ENCODE measurements at regions not wholly inside any gene's neighbourhood (a gene's known extent, or its start where the extent isn't known, plus 50 kb on each side); places are given as distances from the start of the nearest gene placed in this dataset.

DNA sequence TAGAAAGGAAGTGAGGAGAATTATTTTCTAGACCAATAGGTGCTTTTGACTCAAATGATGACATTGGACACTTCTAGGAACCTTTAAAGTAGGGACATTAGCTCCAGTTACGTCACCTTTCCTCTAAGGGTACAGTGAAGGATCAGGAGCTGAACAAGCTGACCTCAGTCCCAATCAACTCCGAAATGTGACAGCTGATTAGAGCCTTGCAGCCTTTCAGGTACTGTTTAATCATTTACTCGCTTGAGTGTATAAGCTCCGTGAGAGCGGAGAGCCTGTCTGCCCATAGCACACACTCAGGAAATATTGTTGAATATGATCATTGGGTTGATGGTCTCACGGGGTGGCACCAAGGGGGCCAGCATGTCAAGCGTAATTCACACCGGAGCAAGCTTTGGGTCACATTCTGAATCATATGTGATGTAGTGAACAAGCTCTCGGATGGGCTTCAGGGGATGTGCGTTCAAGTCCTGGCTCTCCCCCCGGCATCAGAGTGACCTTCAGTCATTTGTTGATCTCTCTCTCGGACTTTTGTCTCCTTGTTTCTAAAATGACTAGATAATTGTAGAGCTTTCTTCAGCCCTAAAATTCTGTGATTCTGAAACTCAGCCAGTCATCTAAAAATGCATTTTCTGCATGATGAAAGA, 141.9 kb downstream of the ZIC5 start:
- H3K4me3 ChIP-seq (ENCODE audit: control insufficient read depth, low read depth, low read length): no peak overlapping the region
- TF ChIP-seq CTCF (IDR thresholded peaks at IDR 0.05; ENCODE audit: control insufficient read depth, insufficient read depth, low read depth, low read length, missing control alignments): no peak
- no peak for DNase-seq (ENCODE audit: low read depth)

- DNase-seq (ENCODE audit: low read depth): no peak
- H3K4me3 ChIP-seq (ENCODE audit: control insufficient read depth, low read depth, low read length): no peak overlapping the region
- no peak for TF ChIP-seq CTCF (IDR thresholded peaks at IDR 0.05; ENCODE audit: control insufficient read depth, insufficient read depth, low read depth, low read length, missing control alignments)
Observed at GRCh38 chr13:99829161-99829560, 142.4 kb downstream of the ZIC5 start.

GRCh38 chr13:99828735-99829134, 142.8 kb downstream of the ZIC5 start:
- no peak for DNase-seq (ENCODE audit: low read depth)
- no peak for TF ChIP-seq CTCF (IDR thresholded peaks at IDR 0.05; ENCODE audit: control insufficient read depth, insufficient read depth, low read depth, low read length, missing control alignments)
- no peak overlapping the region for H3K4me3 ChIP-seq (ENCODE audit: control insufficient read depth, low read depth, low read length)

DNA sequence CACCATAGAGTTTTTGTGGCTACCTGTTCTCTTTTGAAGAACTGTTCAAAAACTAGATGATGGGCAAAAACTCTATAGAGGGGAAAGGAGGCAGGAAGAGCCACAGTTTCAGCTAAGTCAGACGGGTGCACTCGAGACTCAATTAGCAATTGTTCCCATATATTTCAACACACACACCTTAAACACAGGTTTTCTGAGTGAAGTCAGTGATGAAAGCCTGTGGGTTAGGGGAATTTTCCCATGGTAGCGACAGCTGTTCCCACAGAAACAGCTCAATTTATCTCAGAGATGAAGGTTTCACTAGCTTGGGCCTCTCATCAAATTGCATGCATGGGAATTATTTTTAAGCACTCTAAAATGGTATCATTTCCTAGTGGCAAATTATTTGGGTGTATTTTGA, 143.4 kb downstream of the ZIC5 start:
- no peak for DNase-seq (ENCODE audit: low read depth)
- H3K4me3 ChIP-seq (ENCODE audit: control insufficient read depth, low read depth, low read length): no peak overlapping the region
- TF ChIP-seq CTCF (IDR thresholded peaks at IDR 0.05; ENCODE audit: control insufficient read depth, insufficient read depth, low read depth, low read length, missing control alignments): no peak

DNA sequence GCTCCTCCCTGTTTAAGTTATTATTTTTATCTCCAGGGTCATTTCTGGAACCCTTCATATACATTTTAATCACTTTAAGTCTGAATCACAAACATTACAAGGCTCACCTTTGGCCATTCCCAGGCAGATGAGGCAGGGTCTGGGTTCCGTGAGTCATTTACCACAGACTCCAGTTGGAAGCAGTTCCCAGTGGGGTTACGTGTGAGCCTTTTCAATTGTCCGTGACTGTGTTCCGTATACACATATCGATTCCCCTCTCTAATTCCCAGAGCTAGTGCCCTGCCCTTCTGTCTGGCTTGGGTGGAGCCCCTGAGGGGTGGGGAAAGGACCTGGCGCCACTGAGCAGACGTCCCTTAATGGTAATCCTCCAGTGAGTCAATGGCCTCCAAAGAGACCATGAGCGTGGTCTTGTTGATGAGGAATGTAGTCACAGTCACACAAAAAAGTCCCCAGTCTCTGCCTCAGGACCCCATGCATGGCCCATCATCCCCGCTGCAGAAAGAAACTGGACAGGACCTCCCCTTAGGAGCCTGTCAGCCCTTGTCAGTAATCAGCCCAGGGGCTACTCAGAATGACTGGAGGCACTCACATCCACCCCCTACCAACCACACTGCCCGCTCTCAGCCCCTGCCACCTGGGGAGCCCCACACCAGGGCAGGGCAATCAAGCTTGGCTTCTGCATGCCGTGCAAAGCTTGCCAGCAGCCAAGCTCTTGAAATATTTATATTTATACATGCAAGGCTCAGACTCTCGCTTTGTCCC, 144.4 kb downstream of the ZIC5 start:
- no peak for DNase-seq (ENCODE audit: low read depth)
- no peak for TF ChIP-seq CTCF (IDR thresholded peaks at IDR 0.05; ENCODE audit: control insufficient read depth, insufficient read depth, low read depth, low read length, missing control alignments)
- no peak overlapping the region for H3K4me3 ChIP-seq (ENCODE audit: control insufficient read depth, low read depth, low read length)

GRCh38 chr13:99823961-99824360, 147.6 kb downstream of the ZIC5 start:
- no peak overlapping the region for H3K4me3 ChIP-seq (ENCODE audit: control insufficient read depth, low read depth, low read length)
- no peak for DNase-seq (ENCODE audit: low read depth)
- no peak for TF ChIP-seq CTCF (IDR thresholded peaks at IDR 0.05; ENCODE audit: control insufficient read depth, insufficient read depth, low read depth, low read length, missing control alignments)
